DOHH2 (cell line): ENCODE measurements at regions not wholly inside any gene's neighbourhood (a gene's known extent, or its start where the extent isn't known, plus 50 kb on each side); places are given as distances from the start of the nearest gene placed in this dataset.

ENCODE experiments used
- EZH2phosphoT487 ChIP-seq: fragments of 200-600 bp; sonication (generic); IDR thresholded peaks from 2 replicates; pipeline ENCODE4 v1.6.1; 2017; ENCODE audit warnings: borderline replicate concordance, mild to moderate bottlenecking, antibody characterized with exemption, low read length, moderate library complexity, mixed read lengths
- TF ChIP-seq, protein P1 (sequence below): fragments of 200-600 bp; sonication (generic); IDR thresholded peaks from one replicate; pipeline ENCODE4 v1.5.1; 2014; ENCODE audit warnings: antibody characterized with exemption, mild to moderate bottlenecking, low read depth, low read length; ENCODE audit not compliant: poor library complexity, severe bottlenecking

DNA sequence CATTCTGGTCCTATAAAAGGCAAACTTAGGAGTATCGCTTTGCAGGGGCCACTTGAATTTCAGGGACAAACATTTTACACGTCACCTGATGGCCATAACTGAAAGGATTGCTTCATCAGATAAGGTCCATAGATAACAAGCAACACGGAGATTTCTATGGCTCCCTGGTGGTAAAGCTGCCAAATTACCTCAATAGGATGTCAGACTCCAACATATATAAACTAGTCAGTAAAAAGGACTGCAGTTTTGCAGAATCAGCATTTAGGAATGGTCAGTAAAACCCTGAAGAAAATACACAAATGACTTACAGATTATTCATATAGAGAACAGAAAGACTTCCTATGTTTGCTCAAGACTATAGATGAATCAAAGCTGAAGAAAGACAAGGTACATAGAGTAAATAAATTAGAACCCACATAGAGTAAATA lies 66.1 kb upstream of the GRIP1 start:
- TF ChIP-seq, protein P1, sequence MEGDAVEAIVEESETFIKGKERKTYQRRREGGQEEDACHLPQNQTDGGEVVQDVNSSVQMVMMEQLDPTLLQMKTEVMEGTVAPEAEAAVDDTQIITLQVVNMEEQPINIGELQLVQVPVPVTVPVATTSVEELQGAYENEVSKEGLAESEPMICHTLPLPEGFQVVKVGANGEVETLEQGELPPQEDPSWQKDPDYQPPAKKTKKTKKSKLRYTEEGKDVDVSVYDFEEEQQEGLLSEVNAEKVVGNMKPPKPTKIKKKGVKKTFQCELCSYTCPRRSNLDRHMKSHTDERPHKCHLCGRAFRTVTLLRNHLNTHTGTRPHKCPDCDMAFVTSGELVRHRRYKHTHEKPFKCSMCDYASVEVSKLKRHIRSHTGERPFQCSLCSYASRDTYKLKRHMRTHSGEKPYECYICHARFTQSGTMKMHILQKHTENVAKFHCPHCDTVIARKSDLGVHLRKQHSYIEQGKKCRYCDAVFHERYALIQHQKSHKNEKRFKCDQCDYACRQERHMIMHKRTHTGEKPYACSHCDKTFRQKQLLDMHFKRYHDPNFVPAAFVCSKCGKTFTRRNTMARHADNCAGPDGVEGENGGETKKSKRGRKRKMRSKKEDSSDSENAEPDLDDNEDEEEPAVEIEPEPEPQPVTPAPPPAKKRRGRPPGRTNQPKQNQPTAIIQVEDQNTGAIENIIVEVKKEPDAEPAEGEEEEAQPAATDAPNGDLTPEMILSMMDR: peak; percentile 20
- no peak for TF ChIP-seq EZH2phosphoT487
